Skin epidermis (tissue), 12 donors: ENCODE measurements at regions not wholly inside any gene's neighbourhood (a gene's known extent, or its start where the extent isn't known, plus 50 kb on each side); places are given as distances from the start of the nearest gene placed in this dataset.

Experiments used
- H3K27ac ChIP-seq, 21 experiments: fragments of 200-600 bp; sonication (generic) in 11 of 21; one replicate each; pipeline ENCODE4 v1.5.0; 2020; ENCODE audit warnings: mild to moderate bottlenecking in 3 of 21, inconsistent platforms in 2 of 21, moderate library complexity in 2 of 21
- H3K4me3 ChIP-seq, 7 experiments: fragments of 200-600 bp; sonication (generic) in 2 of 7; one replicate each; pipeline ENCODE4 v1.5.0; 2020; ENCODE audit warnings: inconsistent platforms in 2 of 7, mild to moderate bottlenecking in 2 of 7, moderate library complexity in 1 of 7

DNA sequence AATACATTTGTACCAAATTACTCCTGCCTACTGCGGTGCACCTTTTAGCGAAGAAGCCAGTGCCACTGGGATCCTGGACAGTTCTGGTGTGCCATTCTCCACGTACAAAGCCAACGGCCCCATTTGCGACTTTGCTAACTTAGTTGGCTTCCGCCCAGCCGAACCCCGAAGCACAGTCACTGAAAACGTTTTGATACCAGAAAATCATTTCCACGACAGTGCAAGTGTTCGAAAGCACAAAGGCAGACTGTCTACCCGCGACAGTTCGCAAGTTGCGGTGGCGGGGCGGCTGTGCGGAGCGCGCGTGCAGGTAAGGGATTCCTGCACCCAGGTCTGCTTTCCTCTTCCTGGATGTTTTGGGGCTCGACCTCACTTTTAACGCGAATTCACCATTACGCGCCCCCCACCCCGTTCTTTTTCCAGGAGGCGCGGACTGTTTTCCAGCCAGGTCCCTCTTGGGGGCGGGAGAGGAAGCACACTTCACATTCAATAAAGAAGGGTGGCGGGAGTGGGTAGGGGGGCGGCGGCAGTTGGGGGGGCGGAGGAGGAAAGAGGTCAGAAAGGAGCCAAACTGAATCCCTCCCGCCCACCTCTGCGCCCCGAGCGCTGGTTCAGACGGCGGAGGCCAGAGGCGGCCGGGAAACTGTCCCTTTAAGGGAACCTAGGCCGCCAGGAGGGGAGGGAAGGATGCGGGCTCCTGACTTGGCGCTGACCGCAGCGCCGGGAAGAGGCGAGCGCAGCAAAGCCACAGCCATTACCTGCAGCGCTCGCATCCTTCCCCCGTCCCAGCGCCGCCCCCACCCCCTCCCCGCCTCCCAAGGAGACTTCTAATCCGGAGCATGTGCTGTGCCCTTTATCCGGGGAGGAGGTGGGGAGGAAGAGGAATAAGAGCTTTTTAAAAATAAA lies 107.4 kb upstream of the KCTD1 start:
- Histone ChIP-seq H3K27ac (peak overlapping the region in 13 of 21 experiments; percentile 9 to 87 (median 76)), H3K4me3 (peak overlapping the region; percentile 30 to 82 (median 58))

DNA sequence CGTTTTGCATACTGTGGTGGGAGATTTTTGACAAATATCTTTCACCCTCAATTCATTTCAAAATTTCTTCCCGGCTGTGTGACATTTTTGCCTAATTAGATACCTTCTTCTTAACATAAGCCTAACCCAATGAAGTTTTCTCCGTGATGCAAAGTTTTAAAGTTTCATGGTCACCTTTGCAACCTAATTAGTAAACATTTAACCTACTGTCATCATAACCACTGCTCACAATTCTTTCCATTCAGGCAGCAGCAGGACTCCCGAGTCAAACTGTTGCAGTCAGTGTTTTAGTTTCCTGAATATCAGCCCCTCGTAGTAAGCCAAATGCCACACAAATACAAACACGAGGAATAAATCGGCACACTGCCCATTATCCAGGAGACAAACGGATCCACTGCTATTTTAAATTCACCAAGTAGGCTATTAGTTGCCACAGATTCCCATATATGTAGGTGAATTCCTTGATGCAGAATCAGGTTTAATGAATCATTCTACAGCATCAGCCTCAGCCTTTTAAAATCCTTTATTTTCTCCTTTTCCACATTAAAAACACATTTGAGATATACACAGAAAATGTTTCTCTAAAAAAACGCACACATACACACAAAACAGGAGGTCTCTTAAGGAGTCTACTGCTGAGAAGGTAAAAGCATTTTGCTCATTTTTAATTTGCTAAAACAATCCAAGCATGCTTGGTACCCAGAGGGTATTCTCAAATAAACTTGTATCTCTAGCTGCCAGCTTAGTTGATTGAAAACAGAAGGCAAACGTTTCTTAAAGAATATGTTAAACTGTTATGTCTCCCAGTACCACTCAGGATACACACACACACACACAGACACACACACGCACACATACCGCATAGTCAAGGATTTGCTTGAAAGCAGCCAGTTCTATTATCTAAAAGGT lies 106.5 kb upstream of the KCTD1 start:
- H3K4me3 ChIP-seq = no peak overlapping the region
- H3K27ac ChIP-seq = peak overlapping the region in 3 of 21 experiments; percentile 76 to 83 (median 81)

DNA sequence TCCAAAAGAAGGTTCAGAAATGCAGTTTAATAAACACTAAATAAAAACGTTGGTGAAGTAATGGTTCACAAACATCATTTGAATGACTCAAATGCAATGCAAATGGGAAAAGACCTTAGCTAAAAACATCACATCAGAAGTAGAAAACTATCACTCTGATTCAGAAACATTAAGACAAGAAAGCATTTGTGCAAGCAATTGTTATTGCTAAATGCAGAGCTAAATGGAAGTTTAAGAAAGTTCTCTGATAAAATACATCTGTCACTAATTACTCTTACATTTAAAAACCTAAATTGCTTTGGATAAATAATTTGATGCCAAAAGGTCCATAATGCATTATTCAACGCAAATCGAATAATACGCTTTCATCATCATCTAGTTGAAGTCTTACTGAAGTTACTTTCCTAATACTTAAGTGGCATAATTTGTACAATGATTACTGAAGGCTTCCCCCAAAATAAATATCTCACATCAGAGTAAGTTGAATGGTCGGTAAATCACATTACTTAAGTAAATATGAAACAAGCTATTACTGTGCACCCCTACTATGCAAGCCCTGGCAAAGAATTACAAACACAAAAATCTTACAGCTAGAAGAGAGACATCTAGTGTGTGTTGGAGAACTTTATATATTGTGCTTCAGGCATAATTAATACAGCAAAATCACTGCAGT lies 105.7 kb upstream of the KCTD1 start:
- no peak overlapping the region for H3K27ac ChIP-seq
- H3K4me3 ChIP-seq = no peak overlapping the region

DNA sequence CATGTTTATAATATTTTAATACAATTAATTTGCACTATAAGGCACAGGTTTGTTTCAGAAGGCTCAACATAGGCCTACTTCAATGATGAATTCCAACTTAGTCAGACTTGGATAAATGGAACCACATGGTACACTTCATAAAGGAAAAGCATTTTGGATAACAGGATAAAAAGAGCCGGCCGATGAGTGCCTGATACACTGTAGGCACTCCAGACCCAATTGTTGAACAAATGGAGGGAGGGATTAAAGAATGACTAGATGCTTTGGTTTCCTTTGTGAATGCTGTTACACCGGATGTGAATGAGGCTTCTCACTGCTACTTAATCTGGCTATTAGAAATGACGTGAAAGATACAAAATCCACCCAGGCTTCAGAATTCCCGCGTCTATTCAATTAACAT lies 104.1 kb upstream of the KCTD1 start:
- Histone ChIP-seq H3K27ac (no peak overlapping the region), H3K4me3 (no peak overlapping the region)

DNA sequence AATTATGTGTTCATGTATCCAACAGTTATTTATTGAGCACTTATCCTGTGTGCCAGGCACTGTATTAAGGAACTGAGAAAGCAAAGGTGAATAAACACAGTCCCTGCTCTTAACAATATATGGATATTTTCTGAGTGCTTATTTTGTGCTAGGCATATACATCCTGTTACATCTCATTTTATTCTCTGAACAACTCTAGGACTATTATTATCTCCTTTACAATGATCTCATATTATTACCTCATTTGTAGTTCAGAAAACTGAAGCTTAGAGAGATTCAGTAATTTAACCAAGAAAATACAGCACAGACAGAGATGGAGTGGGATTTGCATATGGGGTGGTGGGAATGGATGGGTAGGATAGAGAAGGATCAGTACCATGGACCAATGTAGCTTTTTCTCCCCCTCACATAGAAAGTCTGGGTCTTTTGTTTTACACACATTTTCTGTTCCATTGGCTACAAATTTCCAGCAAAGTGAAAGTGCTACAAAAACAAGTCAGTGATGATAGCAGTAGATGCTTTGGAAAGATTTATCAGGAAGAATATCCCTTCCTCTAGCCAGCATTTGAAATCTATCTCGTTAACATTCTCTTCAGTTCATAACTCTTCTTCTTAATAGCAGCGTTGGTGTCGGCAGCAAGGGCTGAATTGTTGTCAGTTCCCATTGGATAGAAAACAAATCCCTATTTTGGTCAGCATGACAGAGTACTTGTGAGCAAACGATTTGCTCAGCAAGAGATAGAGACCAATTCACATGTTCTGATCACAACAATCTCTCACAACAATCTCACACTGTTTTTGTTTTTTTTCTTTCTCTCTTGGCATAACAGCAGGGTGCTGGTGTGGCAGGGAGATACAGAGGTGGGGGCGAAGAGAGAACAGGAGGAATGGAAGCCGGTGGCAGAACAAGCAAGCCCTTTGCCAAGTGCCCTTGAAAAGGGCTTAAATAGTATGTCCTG lies 102.2 kb upstream of the KCTD1 start:
- Histone ChIP-seq H3K4me3 (no peak overlapping the region), H3K27ac (no peak overlapping the region)

DNA sequence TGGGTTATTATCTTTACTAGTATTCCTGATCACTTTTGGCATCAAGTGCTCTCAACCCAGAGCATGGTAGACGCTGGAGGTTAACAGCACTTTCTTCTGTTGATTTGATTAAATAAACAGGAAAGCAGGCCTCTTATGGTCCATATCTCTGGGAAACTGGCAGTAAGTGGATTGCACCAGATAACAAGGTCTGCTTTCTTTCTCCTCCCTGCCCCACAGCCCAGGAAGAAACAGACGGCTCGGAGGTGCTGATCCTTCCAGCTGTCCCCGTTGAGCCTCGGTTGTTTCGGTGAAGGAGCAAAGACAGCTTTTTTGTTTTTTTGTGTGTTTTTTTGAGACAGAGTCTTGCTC lies 100.8 kb upstream of the KCTD1 start:
- no peak overlapping the region for H3K4me3 ChIP-seq
- no peak overlapping the region for H3K27ac ChIP-seq

DNA sequence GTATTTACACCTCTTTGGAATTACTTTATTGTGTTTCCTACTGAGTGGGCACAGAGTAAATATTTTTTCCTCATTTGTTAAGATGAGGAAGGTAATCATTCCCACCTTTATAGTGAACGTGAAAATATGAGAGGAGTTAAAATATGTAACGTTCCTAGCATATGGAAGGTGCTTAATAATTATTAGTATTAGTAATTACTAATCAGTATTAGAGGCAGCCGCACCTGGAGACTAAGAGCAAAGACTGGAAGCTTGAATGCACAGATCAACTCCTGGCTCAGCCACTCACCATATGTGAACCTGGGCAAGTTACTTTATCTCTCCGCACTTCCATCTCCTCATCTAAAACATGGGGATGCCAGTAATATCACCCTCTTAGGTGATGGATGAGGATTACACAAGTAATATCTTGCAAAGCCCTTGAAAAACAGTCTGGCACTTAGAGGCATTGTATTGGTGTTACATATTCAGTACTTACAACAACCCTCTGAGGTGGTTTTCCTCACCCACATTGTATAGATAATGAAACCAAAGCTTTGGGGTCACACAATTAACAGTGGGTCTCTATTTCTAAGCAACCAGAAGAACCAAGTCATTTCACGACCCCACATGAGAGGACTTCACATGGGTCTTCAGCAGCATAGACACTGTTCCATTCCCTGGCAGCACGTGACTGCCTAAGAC lies 100.3 kb upstream of the KCTD1 start:
- Histone ChIP-seq H3K27ac (no peak overlapping the region), H3K4me3 (no peak overlapping the region)

DNA sequence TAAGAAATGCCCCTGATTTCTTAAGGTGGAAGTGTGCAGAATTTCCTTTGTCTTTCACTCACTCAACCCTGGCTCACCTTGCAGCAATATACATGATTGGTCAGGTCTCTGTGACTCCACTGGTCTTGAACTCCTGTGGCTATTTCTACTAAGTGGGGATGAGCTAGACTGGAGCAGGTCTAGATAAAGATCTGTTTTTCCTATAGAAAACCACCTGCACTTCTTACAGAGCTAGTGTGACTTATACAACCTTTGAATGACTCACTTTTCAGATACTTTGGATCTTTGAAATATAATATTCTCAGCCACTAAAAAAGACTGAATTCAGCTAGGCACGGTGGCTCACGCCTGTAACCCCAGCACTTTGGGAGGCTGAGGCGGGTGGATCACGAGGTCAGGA lies 98.5 kb upstream of the KCTD1 start:
- Histone ChIP-seq H3K27ac (no peak overlapping the region), H3K4me3 (no peak overlapping the region)

DNA sequence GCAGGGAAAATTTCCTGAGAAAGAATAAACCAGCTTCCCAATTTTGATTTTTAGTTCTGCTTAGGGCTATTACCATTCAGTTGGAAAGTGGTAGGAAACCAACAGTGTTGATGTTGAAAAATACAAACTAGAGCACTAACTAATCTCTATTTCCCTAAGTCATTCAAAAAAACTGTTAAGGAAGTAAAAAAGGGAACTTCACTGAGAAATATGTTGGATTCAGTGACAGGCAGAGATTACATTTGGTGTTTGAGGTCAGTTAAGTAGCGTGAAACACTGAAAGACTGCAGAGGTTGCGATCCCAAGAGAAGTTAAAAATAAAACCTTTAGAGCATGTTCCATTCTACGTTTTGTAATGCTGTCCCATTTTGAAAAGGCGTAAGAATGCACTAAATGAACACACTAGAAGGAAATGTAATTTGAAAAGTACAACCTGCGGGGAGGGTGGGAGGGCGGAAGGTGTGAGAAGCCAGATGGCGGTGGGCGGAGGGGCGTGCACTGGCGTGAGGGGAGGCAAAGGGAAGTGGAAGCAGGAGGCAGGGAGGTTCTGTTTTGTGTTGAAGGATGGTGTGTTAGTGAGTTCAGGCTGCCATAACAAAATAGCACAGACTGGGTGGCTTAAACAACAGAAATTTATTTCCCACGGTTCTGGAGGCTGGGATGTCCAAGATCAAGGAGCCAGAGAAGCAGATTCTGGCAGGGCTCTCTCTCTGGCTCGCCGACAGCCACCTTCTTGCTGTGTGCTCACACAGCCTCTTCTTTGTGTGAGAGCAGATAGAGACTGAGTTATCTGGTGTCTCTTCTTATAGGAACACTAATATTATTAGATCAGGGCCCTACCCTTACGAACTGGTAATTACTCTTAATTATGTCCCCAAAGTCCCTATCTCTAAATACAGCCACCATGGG lies 94.3 kb upstream of the KCTD1 start:
- H3K4me3 ChIP-seq = no peak overlapping the region
- H3K27ac ChIP-seq = no peak overlapping the region

DNA sequence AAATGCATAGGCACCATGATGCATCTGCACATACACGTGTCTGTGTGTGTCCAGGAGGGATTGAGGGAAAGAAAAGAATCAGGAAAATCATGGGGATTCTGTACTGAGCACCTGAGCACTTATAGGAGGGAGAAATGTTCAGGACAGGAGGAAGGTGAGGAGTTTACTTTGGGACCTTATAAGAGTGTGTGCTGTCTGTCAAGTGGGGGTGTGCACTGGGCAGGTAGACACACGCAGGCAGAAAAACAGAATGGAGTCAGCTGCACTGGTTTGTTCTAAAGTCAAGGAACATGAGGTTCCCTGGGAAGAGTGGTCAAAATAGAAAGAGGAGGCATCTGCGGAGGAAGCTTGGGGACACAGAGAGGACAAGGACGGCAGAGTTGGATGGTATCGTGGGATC lies 92.2 kb upstream of the KCTD1 start:
- H3K4me3 ChIP-seq = no peak overlapping the region
- H3K27ac ChIP-seq = no peak overlapping the region

DNA sequence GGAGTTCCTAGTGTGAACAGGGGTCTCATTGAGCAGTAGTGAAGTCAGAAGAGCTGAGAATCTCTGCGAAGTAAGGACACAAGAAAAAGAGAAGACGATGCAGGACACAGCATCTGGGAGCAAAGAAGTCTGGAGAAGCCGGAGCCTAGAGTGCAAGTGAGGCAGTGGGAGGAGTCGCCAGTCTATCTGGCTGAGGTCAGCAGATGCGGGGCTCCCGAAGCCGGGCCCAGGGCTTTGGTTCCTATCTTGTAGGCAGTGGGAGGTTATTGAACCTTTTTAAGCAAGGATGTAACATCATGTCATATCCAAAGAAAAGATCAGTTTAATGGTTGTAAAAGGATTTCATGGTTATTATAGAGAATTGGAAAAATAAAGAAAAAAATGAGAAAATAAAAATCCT lies 90.8 kb upstream of the KCTD1 start:
- H3K27ac ChIP-seq = no peak overlapping the region
- H3K4me3 ChIP-seq = no peak overlapping the region

DNA sequence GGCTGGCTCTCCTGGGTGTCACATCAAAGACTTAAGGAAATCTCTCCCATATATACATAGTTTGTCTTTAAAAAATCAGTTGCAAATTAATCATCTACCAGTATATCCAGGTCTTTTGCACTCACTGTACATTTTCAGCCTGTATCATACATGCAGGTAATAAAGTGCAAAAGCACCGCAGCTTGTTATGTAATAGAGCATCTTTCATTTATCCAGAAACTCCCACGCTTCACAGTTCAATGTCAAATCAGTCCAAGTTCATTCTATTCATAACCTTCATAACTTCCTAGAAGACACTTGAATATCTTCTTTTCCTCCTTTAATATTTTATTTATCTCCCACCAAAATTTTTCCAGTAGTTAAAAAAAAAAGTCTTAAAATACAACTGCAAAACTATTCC lies 89.6 kb upstream of the KCTD1 start:
- H3K4me3 ChIP-seq = no peak overlapping the region
- no peak overlapping the region for H3K27ac ChIP-seq

DNA sequence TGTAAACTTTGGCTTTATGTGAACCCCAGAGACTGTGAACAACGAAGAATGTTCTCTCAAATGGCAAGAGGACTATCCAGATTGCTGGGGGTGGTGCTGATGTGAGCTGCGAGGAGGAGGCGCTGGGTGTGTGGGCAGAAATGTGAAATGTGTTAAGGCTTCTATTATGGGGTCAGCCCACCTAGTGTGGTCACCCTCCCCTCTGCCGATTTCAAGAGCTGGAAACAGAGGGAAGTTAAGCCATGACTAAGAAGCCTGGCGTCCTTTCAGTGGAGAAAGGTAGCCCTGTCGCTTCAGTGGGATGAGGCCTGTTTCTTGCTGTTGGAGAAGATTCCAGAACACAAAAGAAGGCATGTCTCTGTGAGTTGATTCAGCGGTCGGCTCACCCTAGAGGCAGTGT lies 89.0 kb upstream of the KCTD1 start:
- no peak overlapping the region for H3K27ac ChIP-seq
- H3K4me3 ChIP-seq = no peak overlapping the region

DNA sequence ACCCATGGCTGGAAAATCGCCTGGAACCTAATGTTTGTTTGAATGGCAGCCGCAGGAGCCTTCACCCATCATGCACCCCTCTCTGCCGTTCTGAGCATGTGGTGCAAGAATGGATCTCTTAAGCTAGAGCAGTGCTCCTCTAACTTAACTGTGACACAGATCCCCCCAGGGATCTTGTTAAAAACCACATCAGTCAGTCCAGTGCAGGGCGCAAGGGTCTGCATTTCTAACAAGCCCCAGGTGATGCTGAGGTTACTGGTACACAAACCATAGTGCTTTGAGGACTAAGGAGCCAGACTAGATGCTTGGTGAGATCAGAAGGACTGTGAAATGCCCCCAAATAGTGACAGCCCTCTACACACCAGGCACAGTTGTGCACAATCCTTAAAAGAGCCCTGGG lies 87.1 kb upstream of the KCTD1 start:
- no peak overlapping the region for H3K4me3 ChIP-seq
- no peak overlapping the region for H3K27ac ChIP-seq

DNA sequence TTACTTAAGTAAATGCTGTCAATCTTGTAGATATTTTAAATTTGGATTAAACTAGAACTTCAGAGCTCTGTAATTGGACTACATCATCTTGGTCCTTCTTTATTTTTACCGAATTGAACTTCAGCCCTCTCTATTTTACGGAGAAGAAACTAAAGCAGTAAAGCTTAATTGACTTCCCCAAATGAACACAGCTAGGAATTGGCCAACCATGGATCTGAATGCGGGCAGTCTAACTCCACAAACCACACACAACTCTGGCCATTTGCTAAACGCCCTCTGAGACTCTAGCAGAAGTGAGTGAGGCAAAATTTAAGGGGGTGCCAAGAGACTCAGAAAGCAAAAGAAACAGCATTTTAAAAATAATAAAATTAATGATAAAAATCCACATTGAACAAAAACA lies 86.3 kb upstream of the KCTD1 start:
- H3K27ac ChIP-seq = no peak overlapping the region
- H3K4me3 ChIP-seq = no peak overlapping the region

DNA sequence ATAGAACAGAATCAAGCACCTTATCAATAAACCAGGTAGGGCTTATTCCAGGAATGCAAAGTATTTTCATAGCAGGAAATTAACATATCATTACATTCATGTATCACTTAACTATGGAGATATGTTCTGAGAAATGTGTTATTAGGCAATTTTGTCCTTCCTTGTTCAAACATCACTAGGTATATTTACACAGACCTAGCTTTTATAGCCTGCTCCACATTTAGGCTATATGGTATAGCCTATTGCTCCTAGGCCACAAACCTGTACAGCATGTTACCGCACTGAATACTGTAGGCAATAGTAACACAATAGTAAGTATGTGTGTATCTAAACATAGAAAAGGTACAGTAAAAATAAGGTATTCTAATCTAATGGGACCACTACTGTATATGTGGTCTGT lies 82.8 kb upstream of the KCTD1 start:
- Histone ChIP-seq H3K27ac (no peak overlapping the region), H3K4me3 (no peak overlapping the region)

DNA sequence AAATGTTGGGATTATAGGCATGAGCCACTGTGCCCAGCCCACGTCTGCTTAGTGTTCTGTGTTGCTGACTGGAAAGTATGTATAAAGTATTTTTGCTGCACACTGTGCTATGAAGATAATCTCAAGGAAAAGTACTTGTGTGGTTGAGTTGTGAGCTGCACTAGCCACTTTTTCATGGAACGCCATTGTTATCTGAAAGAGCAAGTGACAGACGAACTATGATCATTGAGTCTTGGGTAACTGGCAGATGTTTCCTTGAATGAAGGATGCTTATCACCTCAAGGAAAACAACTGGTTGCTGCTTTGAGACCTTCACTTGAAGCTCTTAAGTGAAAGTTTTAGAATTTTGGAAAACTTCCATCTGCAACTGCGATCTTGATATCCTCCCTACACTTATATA lies 82.2 kb upstream of the KCTD1 start:
- Histone ChIP-seq H3K27ac (no peak overlapping the region), H3K4me3 (no peak overlapping the region)

DNA sequence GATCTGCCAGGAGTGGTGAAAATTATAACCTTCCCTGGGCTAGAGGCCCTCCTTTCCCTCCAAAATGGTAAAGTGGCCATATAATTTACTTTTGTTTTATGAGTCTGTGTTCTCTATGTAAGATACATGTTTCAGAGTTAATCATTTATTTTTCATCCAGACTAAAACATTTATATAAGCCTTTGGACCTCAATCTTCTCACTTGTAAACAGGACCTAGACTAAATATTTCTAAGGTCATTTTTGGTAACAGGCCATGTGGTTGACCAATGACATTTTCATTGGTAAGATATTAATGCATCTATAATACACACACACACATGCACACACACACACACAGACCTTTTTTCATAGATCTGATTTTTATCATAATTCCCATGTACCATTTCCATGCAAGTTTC lies 79.7 kb upstream of the KCTD1 start:
- Histone ChIP-seq H3K27ac (no peak overlapping the region), H3K4me3 (no peak overlapping the region)
